ENCODE measurements at regions not wholly inside any gene's neighbourhood (a gene's known extent, or its start where the extent isn't known, plus 50 kb on each side); places are given as distances from the start of the nearest gene placed in this dataset.

GRCh38 chr18:51531501-51531900 lies 334.0 kb upstream of the MEX3C start:
- no peak for DNase-seq
- Histone ChIP-seq H2BK12ac (ENCODE audit: insufficient read length, low read depth, low read length) (no peak overlapping the region), H3K4me2 (ENCODE audit: insufficient read depth, insufficient read length, low read length) (no peak overlapping the region), H4K20me1 (ENCODE audit: control insufficient read depth, insufficient read depth, insufficient read length) (no peaks in the 10 kb centered on the region), H3K14ac (ENCODE audit: insufficient read depth, low read length) (no peak overlapping the region), H2BK15ac (ENCODE audit: low read depth, low read length) (no peak overlapping the region), H4K8ac (replicated peaks; ENCODE audit: insufficient read length, low read depth, low read length) (no peak overlapping the region), H3K9ac (ENCODE audit: extremely low read depth, insufficient read length, low read length) (no peak overlapping the region), H4K91ac (ENCODE audit: insufficient read length, low read depth, low read length) (no peak overlapping the region), H3K27me3 (ENCODE audit: insufficient read depth, low read length) (no peaks in the 10 kb centered on the region), H2BK120ac (ENCODE audit: low read depth, low read length, poor library complexity, severe bottlenecking) (no peak overlapping the region), H3T11ph (ENCODE audit: low read length) (no peak overlapping the region), H3K79me2 (ENCODE audit: insufficient read depth, low read length) (no peaks in the 10 kb centered on the region), H3K79me1 (ENCODE audit: insufficient read depth, low read depth, low read length, poor library complexity, severe bottlenecking) (no peaks in the 10 kb centered on the region), H3K18ac (ENCODE audit: insufficient read length, low read depth, low read length) (no peak overlapping the region), H2BK20ac (ENCODE audit: low read depth, low read length, poor library complexity, severe bottlenecking) (no peak overlapping the region), H3K9me3 (ENCODE audit: control insufficient read depth, low read depth, low read length) (no peaks in the 10 kb centered on the region), H3K27ac (ENCODE audit: insufficient read length, low read depth, low read length) (no peak overlapping the region), H4K5ac (ENCODE audit: insufficient read length, low read depth, low read length) (no peak overlapping the region), H3K4me1 (ENCODE audit: insufficient read depth, low read length) (no peaks in the 10 kb centered on the region), H3K56ac (ENCODE audit: insufficient read length, low read depth, low read length) (no peak overlapping the region), H2AFZ (ENCODE audit: low read length) (no peak overlapping the region), H2BK5ac (ENCODE audit: insufficient read length, low read length) (no peak overlapping the region), H3K23ac (ENCODE audit: insufficient read length, low read depth, low read length) (no peak overlapping the region), H3K23me2 (ENCODE audit: insufficient read length, low read depth, low read length, poor library complexity, severe bottlenecking) (no peaks in the 10 kb centered on the region), H2AK5ac (ENCODE audit: insufficient read length, low read length) (no peak overlapping the region), H3K4ac (ENCODE audit: low read depth, low read length) (no peak overlapping the region)
- no peaks in the 10 kb centered on the region for H3K27me3 Mint-ChIP-seq (ENCODE audit: low read depth)
- no peak overlapping the region for H3K4me3 Mint-ChIP-seq
- H3K36me3 Mint-ChIP-seq (ENCODE audit: insufficient read depth in 1 of 3, low read depth in 3 of 3), result no peaks in the 10 kb centered on the region
- TF ChIP-seq, protein P1, sequence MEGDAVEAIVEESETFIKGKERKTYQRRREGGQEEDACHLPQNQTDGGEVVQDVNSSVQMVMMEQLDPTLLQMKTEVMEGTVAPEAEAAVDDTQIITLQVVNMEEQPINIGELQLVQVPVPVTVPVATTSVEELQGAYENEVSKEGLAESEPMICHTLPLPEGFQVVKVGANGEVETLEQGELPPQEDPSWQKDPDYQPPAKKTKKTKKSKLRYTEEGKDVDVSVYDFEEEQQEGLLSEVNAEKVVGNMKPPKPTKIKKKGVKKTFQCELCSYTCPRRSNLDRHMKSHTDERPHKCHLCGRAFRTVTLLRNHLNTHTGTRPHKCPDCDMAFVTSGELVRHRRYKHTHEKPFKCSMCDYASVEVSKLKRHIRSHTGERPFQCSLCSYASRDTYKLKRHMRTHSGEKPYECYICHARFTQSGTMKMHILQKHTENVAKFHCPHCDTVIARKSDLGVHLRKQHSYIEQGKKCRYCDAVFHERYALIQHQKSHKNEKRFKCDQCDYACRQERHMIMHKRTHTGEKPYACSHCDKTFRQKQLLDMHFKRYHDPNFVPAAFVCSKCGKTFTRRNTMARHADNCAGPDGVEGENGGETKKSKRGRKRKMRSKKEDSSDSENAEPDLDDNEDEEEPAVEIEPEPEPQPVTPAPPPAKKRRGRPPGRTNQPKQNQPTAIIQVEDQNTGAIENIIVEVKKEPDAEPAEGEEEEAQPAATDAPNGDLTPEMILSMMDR (conservative IDR thresholded peaks at IDR 0.05), result no peak
- peaks cover 3 to 5% of the 10 kb centered on the region in 2 experiments; a peak in 1 of 5 replicates for H3K9me3 Mint-ChIP-seq
- no CpG with 5 or more reads among the region's 5 CpGs for WGBS (ENCODE audit: extremely low coverage, insufficient read length, low lambda C conversion rate)
- H3K27ac Mint-ChIP-seq, result no peak overlapping the region
- peaks cover 8 to 9% of the 10 kb centered on the region in 2 experiments; a peak in 3 of 4 replicates for H3K4me1 Mint-ChIP-seq
